Body of pancreas (tissue), 4 donors: ENCODE measurements at regions not wholly inside any gene's neighbourhood (a gene's known extent, or its start where the extent isn't known, plus 50 kb on each side); places are given as distances from the start of the nearest gene placed in this dataset.

Experiments
- ATAC-seq: fragments of 150-250 bp; one replicate; pipeline ENCODE4 v1.9.1; 2016
- DNase-seq, 4 donors: peaks; one replicate each; pipeline ENCODE4 v3.0.0-alpha.2; 2019
- H3K27ac ChIP-seq, 4 donors: fragments of 200-600 bp; sonication (generic); 1 replicate in 3 of 4; 2 replicates in 1 of 4; pipeline versions ENCODE4 v1.5.1 to v1.6.1; 2016 to 2019; ENCODE audit warnings: mild to moderate bottlenecking in 1 of 4, mixed read lengths in 1 of 4, moderate library complexity in 1 of 4
- H3K27me3 ChIP-seq, 2 donors: fragments of 200-600 bp; sonication (generic); one replicate each; pipeline ENCODE4 v1.6.0; 2016; ENCODE audit warnings: mild to moderate bottlenecking in 1 of 2
- H3K36me3 ChIP-seq, 2 donors: fragments of 200-600 bp; sonication (generic); replicated peaks in 1 of 2; 2 replicates each; pipeline ENCODE4 v1.5.1; 2016; ENCODE audit warnings: low read depth in 2 of 2; ENCODE audit not compliant: insufficient read depth in 1 of 2
- H3K4me1 ChIP-seq: fragments of 200-600 bp; sonication (generic); one replicate; pipeline ENCODE4 v1.6.0; 2016
- H3K4me3 ChIP-seq, 2 donors: fragments of 200-600 bp; sonication (generic); 1 replicate in 1 of 2; 2 replicates in 1 of 2; pipeline ENCODE4 v1.5.1; 2016 to 2019
- H3K9me3 ChIP-seq, 3 donors: fragments of 200-600 bp; sonication (generic); 1 replicate in 2 of 3; 2 replicates in 1 of 3; pipeline ENCODE4 v1.5.1; 2016
- CTCF ChIP-seq, 7 experiments: fragments of 450-650 bp in 4 of 7; fragments of 200-600 bp in 3 of 7; sonication (generic) in 3 of 7; IDR thresholded peaks; one replicate each; pipeline ENCODE4 v1.5.1; 2016 to 2019; ENCODE audit warnings: antibody characterized with exemption in 7 of 7
- POLR2A ChIP-seq, 3 donors: fragments of 450-650 bp; IDR thresholded peaks; one replicate each; pipeline ENCODE4 v1.6.1; 2016; ENCODE audit warnings: antibody characterized with exemption in 3 of 3, mild to moderate bottlenecking in 2 of 3
- WGBS, 2 donors: methylation state at CpG; one replicate each; pipeline ENCODE4 v1.1.5; 2017; 5-methylcytosine and 5-hydroxymethylcytosine counted together
- intact Hi-C: fragments of 100-400 bp; cut with DNase I; formaldehyde crosslinking; loops from one replicate; pipeline ENCODE4 v1.15.1; 2023

DNA sequence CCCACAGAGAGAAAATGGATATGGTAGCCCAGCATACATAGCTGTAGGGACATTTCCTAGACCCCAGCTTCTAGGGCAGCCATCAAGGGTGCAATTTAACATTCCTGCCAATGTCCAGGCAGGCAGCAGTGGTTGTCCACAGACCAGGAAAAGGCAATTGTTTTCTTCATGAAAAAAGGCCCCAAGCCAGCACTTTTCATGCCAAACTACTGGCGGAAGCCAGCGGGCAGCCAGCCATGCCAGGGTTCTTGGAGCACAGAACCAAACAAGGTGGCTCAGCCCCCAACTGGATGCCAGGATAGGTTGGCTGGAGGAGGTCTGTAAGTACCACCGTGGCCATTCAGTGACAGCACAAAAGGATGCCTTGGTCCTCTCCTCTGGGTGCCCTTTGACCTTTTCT lies 94.6 kb downstream of the BANF2 start:
- Histone ChIP-seq H3K9me3 (no peaks in the 10 kb centered on the region), H3K36me3 (no peaks in the 10 kb centered on the region), H3K4me3 (no peak overlapping the region), H3K4me1 (peaks cover 40% of the 10 kb centered on the region), H3K27ac (peak overlapping the region; percentile 76 to 93 (median 86)), H3K27me3 (no peaks in the 10 kb centered on the region)
- peak; percentile 62 for ATAC-seq
- WGBS, 2 donors: 0 to 28% methylated on average over 1 to 3 of the region's 3 CpGs
- peak; percentile 79 to 88 (median 84) for DNase-seq
- intact Hi-C loops: no loop called here
- peak in 4 of 7 experiments; percentile 47 to 53 (median 51) for TF ChIP-seq CTCF (IDR thresholded peaks at IDR 0.05)
- TF ChIP-seq POLR2A (IDR thresholded peaks at IDR 0.05): no peak

DNA sequence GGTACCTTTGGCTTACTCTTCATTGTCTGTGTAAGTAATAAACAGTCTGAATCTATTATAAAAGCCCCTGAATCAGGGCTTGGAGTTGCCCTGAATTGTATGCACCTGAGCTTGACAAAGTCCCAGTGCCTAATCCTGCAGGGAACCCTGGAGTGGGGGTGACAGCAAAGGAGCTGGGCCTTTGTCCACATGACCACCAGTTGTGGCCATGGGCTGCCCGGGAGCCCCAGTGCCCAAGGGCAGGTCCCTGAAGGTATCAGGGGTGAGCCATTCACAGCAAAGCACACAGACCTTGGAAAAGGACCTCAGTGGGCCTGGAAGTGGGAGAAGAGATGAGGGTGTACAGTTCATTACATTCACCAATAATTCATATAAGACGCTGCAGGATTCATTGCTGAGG lies 94.2 kb downstream of the BANF2 start:
- peak overlapping the region; percentile 76 to 93 (median 86) for H3K27ac ChIP-seq

DNA sequence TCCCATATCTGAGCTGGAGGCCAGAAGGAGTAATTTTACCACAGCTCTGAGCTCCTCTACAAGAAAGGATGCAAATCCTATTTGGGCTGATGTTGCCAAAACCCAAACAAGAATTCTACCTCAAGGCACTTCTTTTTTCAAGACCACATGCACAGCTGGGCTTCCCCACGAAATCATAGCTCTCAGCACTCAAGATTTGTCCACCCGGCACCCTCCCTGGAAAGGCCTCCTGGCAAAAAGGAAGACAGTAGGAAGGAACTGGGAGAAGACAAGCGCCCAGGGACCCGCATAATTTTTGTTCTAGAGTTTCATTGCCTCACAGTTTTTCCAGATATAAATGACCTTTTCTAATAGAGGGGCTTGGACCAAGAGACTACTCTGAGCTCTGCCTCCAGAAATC lies 90.5 kb downstream of the BANF2 start:
- intact Hi-C loops: no loop called here
- TF ChIP-seq CTCF (IDR thresholded peaks at IDR 0.05) (no peak), POLR2A (IDR thresholded peaks at IDR 0.05) (no peak)
- H3K4me1 ChIP-seq: peaks cover 19% of the 10 kb centered on the region
- WGBS, 2 donors: 83% methylated on average over 4 of the region's 4 CpGs
- no peak for DNase-seq
- H3K36me3 ChIP-seq: no peaks in the 10 kb centered on the region
- H3K4me3 ChIP-seq: no peak overlapping the region
- no peak overlapping the region for H3K27ac ChIP-seq
- no peak for ATAC-seq
- H3K9me3 ChIP-seq: no peaks in the 10 kb centered on the region
- H3K27me3 ChIP-seq: no peaks in the 10 kb centered on the region

More for the DNA sequence above, 94.2 kb downstream of the BANF2 start:
- WGBS, 2 donors: 74 to 83% methylated on average over 1 to 2 of the region's 2 CpGs
- intact Hi-C loops: no loop called here
- ATAC-seq: no peak
- no peak for DNase-seq
- H3K36me3 ChIP-seq: no peaks in the 10 kb centered on the region
- H3K4me1 ChIP-seq: peaks cover 40% of the 10 kb centered on the region
- H3K27me3 ChIP-seq: no peaks in the 10 kb centered on the region
- no peak overlapping the region for H3K4me3 ChIP-seq
- TF ChIP-seq POLR2A (IDR thresholded peaks at IDR 0.05): no peak
- TF ChIP-seq CTCF (IDR thresholded peaks at IDR 0.05): no peak
- no peaks in the 10 kb centered on the region for H3K9me3 ChIP-seq

DNA sequence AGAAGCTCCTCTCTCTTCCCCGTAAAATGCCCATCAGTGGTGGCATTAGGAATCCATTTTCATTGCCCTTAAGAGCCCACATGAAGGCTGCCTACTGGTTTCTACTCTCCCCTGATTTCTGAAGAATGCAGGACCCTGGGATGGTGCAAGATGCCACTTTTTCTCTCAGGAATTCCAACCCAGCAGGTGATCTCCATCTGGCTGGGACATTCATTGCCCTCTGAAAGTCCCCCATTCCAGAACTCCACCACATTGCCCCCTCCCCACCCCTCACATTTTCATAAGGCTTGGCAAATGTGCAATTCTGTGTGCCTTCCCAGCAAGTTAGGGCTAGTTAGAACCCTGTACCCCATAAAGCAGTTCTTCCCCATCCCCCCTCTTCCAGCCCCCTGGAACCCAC lies 88.0 kb downstream of the BANF2 start:
- TF ChIP-seq CTCF (IDR thresholded peaks at IDR 0.05) (no peak), POLR2A (IDR thresholded peaks at IDR 0.05) (no peak)
- Histone ChIP-seq H3K4me3 (no peak overlapping the region), H3K9me3 (no peaks in the 10 kb centered on the region), H3K4me1 (no peaks in the 10 kb centered on the region), H3K27ac (no peak overlapping the region), H3K27me3 (no peaks in the 10 kb centered on the region), H3K36me3 (no peaks in the 10 kb centered on the region)
- ATAC-seq (no peak), DNase-seq (no peak)
- WGBS, 2 donors: 100% methylated on average over 1 of the region's 1 CpG; no CpG with 5 or more reads in 1 of the 2 donors
- intact Hi-C loops: no loop called here

GRCh38 chr20:17786221-17786718 lies 86.5 kb downstream of the BANF2 start:
- H3K27ac ChIP-seq: no peak overlapping the region
- DNase-seq (peak in 1 of 4 donors; percentile 20), ATAC-seq (peak; percentile 25)
- H3K9me3 ChIP-seq: no peaks in the 10 kb centered on the region
- intact Hi-C loops: no loop called here
- 60 to 64% methylated on average over 11 of the region's 11 CpGs for WGBS, 2 donors
- no peak for TF ChIP-seq POLR2A (IDR thresholded peaks at IDR 0.05)
- no peak for TF ChIP-seq CTCF (IDR thresholded peaks at IDR 0.05)
- no peaks in the 10 kb centered on the region for H3K4me1 ChIP-seq
- H3K4me3 ChIP-seq: no peak overlapping the region
- no peaks in the 10 kb centered on the region for H3K36me3 ChIP-seq
- no peaks in the 10 kb centered on the region for H3K27me3 ChIP-seq
